ENCODE measurements at regions not wholly inside any gene's neighbourhood (a gene's known extent, or its start where the extent isn't known, plus 50 kb on each side); places are given as distances from the start of the nearest gene placed in this dataset.

DNA sequence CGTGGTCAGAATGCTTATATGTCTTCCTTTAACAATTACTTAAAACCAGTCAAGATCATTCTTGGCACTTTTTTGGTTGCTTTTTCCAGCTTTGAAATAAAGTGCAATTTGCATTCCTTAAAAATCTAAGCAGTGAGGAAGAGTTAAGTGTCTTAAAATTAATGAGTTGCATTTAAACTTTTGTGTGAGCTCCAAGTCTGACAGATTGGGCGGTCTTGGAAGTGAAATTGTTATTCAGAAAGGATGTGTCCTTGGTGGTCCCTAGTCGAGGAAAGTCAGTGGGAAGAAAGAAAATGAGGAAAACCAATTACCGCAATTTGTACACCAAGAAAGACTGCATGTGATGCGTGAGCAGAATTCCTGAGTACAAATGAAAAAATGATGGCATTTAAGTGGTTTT lies 132.5 kb downstream of the HHIPL2 start:
- no peak for DNase-seq

GRCh38 chr1:222413991-222414549 lies 133.8 kb downstream of the HHIPL2 start:
- no peak for DNase-seq

DNA sequence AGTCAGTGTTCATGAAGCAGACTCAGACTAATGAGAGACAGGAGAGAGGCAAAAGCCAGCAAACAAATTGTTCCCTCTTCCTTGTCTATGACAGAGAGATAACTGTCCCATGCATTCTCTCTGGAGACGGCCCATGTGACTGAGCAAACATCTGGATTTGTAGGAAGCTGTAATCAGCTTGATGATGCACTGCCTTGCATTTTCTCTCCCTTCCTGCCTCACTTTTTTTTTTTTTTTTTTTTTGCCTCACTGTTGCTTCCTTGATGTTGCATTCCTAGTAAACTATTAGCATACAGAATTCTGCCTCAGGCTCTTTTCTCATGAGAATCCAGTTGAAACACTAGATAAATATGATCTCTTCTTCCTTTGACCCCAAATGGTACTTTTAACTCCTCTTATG lies 134.5 kb downstream of the HHIPL2 start:
- no peak for DNase-seq

- no peak for DNase-seq
These were observed 143.2 kb downstream of the HHIPL2 start for GRCh38 chr1:222404710-222405109.

- DNase-seq: no peak
These were observed 148.7 kb downstream of the HHIPL2 start for GRCh38 chr1:222399197-222399596.

DNA sequence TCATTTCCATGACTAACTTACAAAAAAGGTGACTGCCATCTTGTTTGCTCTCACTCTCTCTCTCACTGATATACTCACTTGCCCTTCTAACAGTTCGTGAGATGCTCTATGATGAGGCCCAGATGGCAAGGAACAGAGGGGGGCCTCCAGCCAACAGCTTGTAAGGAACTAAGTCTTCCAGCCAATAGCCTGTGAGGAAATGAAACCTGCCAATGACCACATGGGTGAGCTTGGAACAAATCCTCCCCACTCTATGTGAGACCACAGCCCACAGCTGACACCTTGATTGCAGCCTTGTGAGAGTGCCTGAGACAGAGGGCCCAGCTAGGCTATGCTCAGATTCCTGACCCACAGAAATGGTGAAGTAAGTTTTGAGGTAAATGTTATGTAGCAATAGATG lies 153.7 kb downstream of the HHIPL2 start:
- DNase-seq: no peak

DNA sequence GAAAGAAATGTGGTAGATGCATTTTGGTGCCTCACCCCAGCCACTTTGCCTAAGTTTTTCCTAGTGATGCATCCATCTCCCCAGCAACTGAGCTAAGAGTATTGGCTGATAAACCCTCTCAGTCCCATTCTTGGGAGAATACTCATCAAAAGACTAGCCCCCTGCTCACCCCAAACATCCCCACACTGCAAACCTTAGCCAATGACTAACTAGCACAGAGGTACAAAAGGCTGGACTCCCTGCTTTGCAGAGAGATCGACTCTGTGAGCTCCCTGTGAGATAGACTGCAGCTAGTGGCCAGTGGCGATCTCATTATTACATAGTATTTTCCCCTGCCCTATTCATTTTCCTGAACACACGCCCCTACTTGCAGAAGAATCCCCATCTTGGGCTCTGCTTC lies 155.3 kb downstream of the HHIPL2 start:
- peak; percentile 87 for DNase-seq

GRCh38 chr1:222390181-222390580 lies 157.7 kb downstream of the HHIPL2 start:
- DNase-seq: peak; percentile 82

DNA sequence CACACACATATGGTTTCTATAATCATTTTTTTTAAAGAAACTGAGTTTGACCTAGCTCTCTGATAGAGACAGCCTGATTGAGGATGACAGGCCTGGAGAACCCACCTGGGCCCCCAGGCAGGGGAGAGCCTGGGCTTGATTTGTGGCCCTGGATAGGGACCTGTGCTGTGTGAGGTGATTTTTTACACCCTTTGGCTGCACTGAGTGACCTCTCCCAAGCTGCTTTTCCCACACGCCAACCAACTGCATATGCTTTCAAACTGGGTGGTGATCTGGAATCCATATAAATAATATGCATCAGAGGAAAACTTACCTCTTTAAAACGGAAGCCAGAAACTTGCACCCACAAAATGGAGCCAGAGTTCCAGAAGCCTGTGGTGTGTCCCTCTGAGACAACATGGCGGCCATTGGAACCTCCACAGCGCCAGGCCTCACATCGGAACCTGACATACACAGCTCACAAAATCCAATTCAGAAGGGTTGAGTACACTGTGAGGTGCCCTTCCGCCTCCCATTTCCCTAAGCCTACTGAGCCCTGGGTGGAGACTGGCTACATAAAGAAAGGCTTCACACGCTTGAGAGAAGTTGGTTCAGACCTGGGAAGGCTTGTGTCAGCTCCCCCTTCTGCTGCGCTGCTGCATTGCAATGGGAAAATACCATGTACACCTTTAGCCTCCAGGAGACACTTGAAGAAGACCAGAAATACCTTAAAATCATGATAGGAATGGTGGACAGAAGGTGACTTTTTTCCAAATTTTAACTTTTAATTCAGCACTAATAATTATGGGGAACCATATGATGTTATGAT lies 160.7 kb downstream of the HHIPL2 start:
- DNase-seq: peak; percentile 39

GRCh38 chr1:222385955-222386354 lies 161.9 kb downstream of the HHIPL2 start:
- DNase-seq: no peak

GRCh38 chr1:222385262-222385661 lies 162.6 kb downstream of the HHIPL2 start:
- no peak for DNase-seq

- DNase-seq: no peak
These were observed 163.4 kb downstream of the HHIPL2 start for GRCh38 chr1:222384531-222384930.

GRCh38 chr1:222382171-222382570 lies 165.7 kb downstream of the HHIPL2 start:
- no peak for DNase-seq

DNA sequence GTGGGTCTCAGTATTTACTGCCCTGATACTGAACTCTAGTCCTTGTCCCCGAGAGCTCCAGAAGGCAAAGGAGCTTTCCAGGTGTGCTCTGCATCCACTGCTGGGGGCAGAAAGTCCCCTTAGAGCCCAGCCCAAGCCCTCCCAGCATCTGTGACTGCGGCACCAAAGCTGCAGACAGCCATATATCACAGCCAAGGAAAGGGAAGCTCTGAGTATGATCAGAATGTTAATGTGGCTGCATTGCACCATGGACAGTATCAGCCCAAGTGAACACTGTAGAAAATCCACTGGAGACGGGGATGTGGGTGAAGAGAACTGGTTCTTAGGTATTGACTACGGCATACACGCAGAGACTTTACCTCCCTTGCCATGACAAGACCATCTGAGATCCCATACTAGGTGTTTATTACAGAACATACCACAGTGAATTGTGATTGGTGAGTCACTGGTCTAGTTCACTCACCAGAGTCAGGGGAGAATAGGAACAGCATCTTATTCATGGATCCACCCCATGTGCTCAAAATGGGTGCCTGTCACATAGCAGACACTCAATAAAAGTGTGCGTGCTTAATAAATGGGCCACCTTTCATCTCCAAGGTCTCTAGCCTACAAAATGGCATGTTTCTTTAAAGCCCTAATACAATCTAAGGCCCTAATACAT lies 170.3 kb downstream of the HHIPL2 start:
- DNase-seq: peak; percentile 50

DNA sequence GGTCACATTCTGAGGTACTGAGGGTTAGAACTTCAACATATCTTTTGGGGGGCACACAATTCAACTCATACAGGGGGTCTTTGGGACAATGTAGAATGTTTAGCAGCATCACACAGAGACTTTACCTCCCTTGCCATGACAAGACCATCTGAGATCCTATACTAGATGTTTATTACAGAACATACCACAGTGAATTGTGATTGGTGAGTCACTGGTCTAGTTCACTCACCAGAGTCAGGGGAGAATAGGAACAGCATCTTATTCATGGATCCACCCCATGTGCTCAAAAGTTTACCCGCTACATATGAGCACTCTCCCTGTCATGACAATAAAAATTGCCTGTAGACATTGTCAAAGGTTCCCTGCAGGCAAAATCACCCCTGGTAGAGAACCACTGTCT lies 171.1 kb downstream of the HHIPL2 start:
- DNase-seq: peak; percentile 45

- peak; percentile 79 for DNase-seq
These were observed 172.2 kb downstream of the HHIPL2 start for GRCh38 chr1:222375701-222376100.

DNA sequence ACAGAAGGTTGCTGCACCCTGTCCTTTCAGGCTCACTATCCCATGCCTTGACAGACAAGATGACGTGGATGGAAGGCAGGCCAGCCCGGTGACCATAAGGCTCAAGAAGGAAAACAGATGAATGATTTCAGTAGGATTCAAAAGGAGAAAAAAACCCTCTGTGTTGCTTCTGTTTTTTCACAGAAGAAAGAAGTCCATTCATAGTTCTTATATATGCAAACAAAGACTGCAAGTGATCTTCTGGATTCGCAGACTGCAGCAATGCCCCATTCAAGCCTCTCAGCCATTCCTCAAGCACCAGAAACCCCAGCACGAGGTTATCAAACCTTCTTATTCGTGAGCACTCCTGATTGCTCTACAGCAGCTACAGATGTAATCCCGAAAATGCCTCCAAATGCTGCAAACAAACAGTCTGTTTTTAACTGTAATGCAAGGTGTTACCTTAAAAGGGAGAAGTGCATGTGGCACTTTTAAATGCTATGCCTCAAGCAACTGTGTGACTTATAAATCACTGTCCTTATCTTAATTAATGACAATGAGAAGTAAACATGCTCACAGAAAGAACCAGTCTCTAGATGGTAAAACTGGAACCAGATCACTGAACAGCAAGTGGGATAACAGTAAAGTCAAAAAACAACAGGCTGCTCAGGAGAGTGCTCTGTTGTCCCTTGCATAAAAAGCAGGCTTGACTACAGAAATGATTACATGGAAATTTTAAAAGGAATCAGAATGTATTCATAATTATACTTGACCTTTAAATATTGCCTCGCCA lies 173.9 kb downstream of the HHIPL2 start:
- no peak for DNase-seq

DNA sequence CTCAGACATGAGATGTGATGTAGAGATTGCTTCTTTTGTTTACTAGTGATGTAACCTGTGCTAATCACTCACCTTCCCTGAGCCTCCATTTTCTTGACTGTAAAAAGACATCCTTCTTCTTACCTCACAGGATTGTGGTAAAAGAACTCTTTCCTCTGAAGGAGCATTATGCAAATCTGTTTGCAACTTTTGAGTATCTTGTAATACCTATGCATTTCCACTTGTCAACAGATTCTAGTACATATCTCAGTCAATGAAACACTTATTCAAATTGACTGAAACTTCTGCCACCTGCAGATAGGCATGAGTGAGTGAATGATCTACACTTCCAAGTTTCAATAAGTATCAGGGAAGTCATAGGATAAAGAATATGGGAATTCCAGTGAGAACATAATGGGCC lies 174.7 kb downstream of the HHIPL2 start:
- DNase-seq: no peak

DNA sequence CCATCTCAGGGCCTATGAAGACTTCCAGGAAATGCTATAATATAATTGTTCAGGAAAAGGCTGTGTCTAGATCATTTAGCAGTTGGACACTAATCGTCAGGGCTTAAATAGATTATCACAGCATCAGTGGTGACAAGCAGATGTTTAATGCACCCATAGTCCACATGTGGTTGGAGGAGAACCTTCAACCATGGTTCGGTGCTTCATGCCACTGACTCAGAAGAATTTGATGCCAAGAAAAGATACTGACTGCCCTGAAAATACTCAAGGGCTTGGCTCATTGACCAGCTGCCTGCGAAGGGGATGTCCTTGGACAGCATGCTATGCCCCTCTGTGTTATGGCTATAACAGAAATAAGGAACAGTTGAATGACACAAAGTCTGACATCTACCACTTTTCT lies 175.7 kb downstream of the HHIPL2 start:
- DNase-seq: peak; percentile 60

GRCh38 chr1:222370913-222371675 lies 176.8 kb downstream of the HHIPL2 start:
- peak; percentile 99 for DNase-seq

GRCh38 chr1:222370081-222370912 lies 177.6 kb downstream of the HHIPL2 start:
- DNase-seq: peak; percentile 89

DNA sequence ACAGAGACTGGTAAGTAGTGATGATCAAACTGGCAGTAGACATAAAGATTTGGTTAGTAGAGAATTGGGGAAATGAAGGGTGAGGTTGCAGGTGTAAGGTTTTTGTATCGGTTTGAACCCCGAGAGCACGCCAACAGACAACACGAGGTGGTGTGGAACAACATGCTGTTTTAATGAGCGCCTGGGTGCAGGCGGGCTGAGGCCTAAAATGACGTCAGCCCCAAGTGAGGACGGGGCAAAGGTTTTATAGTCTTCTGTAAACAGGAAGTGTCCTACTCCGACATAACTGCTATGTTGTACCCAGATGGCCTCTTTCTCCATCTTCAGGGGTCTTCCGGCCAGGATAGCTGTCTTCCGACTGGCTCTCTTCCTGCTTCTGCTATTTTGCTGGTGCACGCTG lies 178.8 kb downstream of the HHIPL2 start:
- no peak for DNase-seq

Data from fibroblast of upper back skin (primary cell).